ENCODE measurements at regions not wholly inside any gene's neighbourhood (a gene's known extent, or its start where the extent isn't known, plus 50 kb on each side); places are given as distances from the start of the nearest gene placed in this dataset.

- TF ChIP-seq CTCF (conservative IDR thresholded peaks at IDR 0.05 in 1 of 2, IDR thresholded peaks at IDR 0.05 in 1 of 2; ENCODE audit: low read depth in 1 of 2, low read length in 2 of 2) (no peak), EZH2 (IDR thresholded peaks at IDR 0.05; ENCODE audit: low read length, missing control alignments) (no peak)
These were observed 83.3 kb downstream of the ATXN7L3B start for GRCh38 chr12:74620921-74621320.
